Fibroblast of villous mesenchyme (primary cell): ENCODE measurements at regions not wholly inside any gene's neighbourhood (a gene's known extent, or its start where the extent isn't known, plus 50 kb on each side); places are given as distances from the start of the nearest gene placed in this dataset.

ENCODE experiments used
- DNase-seq: peaks from one replicate; pipeline ENCODE4 v3.0.0-alpha.2; 2010; ENCODE audit warnings: low read depth
- H3K4me3 ChIP-seq: 2 replicates; pipeline ENCODE4 v1.5.1; 2011; ENCODE audit warnings: low read depth, mild to moderate bottlenecking, low read length
- CTCF ChIP-seq: IDR thresholded peaks from 2 replicates; pipeline ENCODE4 v1.5.1; 2012; ENCODE audit warnings: low read depth, mild to moderate bottlenecking, low read length; ENCODE audit not compliant: insufficient read depth

- TF ChIP-seq CTCF: no peak
- peak; percentile 75 for DNase-seq
- H3K4me3 ChIP-seq: no peak overlapping the region
Measured at GRCh38 chr20:40493071-40493470, 196.0 kb downstream of the MAFB start.

- DNase-seq: no peak
- TF ChIP-seq CTCF: no peak
- no peak overlapping the region for H3K4me3 ChIP-seq
Measured at GRCh38 chr20:40491009-40491590, 197.9 kb downstream of the MAFB start.

- H3K4me3 ChIP-seq: no peak overlapping the region
- TF ChIP-seq CTCF: no peak
- no peak for DNase-seq
Measured at GRCh38 chr20:40489886-40490285, 199.2 kb downstream of the MAFB start.

- H3K4me3 ChIP-seq: no peak overlapping the region
- DNase-seq: no peak
- no peak for TF ChIP-seq CTCF
Measured at GRCh38 chr20:40488401-40488800, 200.6 kb downstream of the MAFB start.

- no peak overlapping the region for H3K4me3 ChIP-seq
- DNase-seq: no peak
- no peak for TF ChIP-seq CTCF
Measured at GRCh38 chr20:40486297-40486696, 202.7 kb downstream of the MAFB start.

GRCh38 chr20:40481743-40482458 is 207.1 kb downstream of the MAFB start:
- no peak for TF ChIP-seq CTCF
- no peak overlapping the region for H3K4me3 ChIP-seq
- DNase-seq: no peak
